ENCODE measurements at regions not wholly inside any gene's neighbourhood (a gene's known extent, or its start where the extent isn't known, plus 50 kb on each side); places are given as distances from the start of the nearest gene placed in this dataset.

GRCh38 chr6:17033746-17034145 is 68.1 kb upstream of the STMND1 start:
- Histone ChIP-seq H3K9ac (replicated peaks; ENCODE audit: extremely low read depth, insufficient read depth, low read length) (no peak overlapping the region), H3K9me3 (replicated peaks; ENCODE audit: control insufficient read depth, insufficient read depth, low read length) (no peaks in the 10 kb centered on the region), H3K4me1 (ENCODE audit: control insufficient read depth, extremely low read depth, insufficient read depth, low read length) (peaks cover 13% of the 10 kb centered on the region), H3K79me2 (ENCODE audit: control insufficient read depth, insufficient read depth, low read length) (no peaks in the 10 kb centered on the region), H3K27ac (ENCODE audit: insufficient read depth, low read depth, low read length) (no peak overlapping the region), H4K20me1 (replicated peaks; ENCODE audit: control insufficient read depth, extremely low read depth, insufficient read depth, low read length) (no peaks in the 10 kb centered on the region), H3K36me3 (ENCODE audit: control insufficient read depth in 2 of 2, extremely low read depth in 1 of 2, insufficient read depth in 2 of 2, low read length in 2 of 2) (no peaks in the 10 kb centered on the region), H3K27me3 (ENCODE audit: control insufficient read depth in 2 of 2, insufficient read depth in 2 of 2, low read length in 2 of 2) (peaks cover 5 to 15% of the 10 kb centered on the region in 2 experiments), H3K4me2 (ENCODE audit: insufficient read depth, low read length) (no peak overlapping the region), H3K4me3 (replicated peaks in 1 of 3; ENCODE audit: insufficient read depth in 1 of 3, low read depth in 1 of 3, low read length in 3 of 3) (no peak overlapping the region), H3K9me1 (replicated peaks; ENCODE audit: control insufficient read depth, extremely low read depth, insufficient read depth, low read length) (no peaks in the 10 kb centered on the region), H2AFZ (ENCODE audit: low read depth, low read length) (no peak overlapping the region)
- DNase-seq (ENCODE audit: low read depth, low spot score): no peak
- TF ChIP-seq JUN (IDR thresholded peaks at IDR 0.05; ENCODE audit: borderline replicate concordance, insufficient read depth, insufficient read length, low read depth): no peak
- no peak for TF ChIP-seq GATA2 (IDR thresholded peaks at IDR 0.05; ENCODE audit: insufficient read depth, insufficient read length, low read depth, low read length)
- TF ChIP-seq MYC (IDR thresholded peaks at IDR 0.05; ENCODE audit: low read depth, low read length): no peak
- TF ChIP-seq CTCF (IDR thresholded peaks at IDR 0.05; ENCODE audit: extremely low read depth in 1 of 2, insufficient read depth in 1 of 2, low read depth in 1 of 2, low read length in 2 of 2): no peak
- no peak for TF ChIP-seq MAX (IDR thresholded peaks at IDR 0.05; ENCODE audit: insufficient read depth, insufficient read length)
- TF ChIP-seq EZH2 (IDR thresholded peaks at IDR 0.05; ENCODE audit: borderline replicate concordance, low read depth, low read length, severe bottlenecking): no peak
- dilution Hi-C loops (cut with MboI; ENCODE audit: extremely low pct_ligation_motif_present, low sequenced_read_pairs) (no loop called here), intact Hi-C loops (cut with micrococcal nuclease) (loop anchor here (1.0 to 5.0 kb wide), 2 partner anchors 17 to 66 kb away; no protein-coding TSS in a partner anchor)
- CTCF ChIA-PET: interaction anchor here (1.1 to 2.0 kb wide), 4 partner anchors 8 to 68 kb away, joined by 3 to 10 read pairs (median 6); no protein-coding TSS in a partner anchor
- no TSS peak for BruUV-seq (replicated peaks)
- no peak for FAIRE-seq
- POLR2A ChIA-PET: no interaction called here

All from endothelial cell of umbilical vein (primary cell).